ENCODE measurements at regions not wholly inside any gene's neighbourhood (a gene's known extent, or its start where the extent isn't known, plus 50 kb on each side); places are given as distances from the start of the nearest gene placed in this dataset.

GRCh38 chr7:65317372-65317771, 56.3 kb upstream of the ZNF92 start:
- no peaks in the 10 kb centered on the region for H3K36me3 ChIP-seq (ENCODE audit: control insufficient read depth, insufficient read depth, low read length)
- no peak for TF ChIP-seq CTCF (IDR thresholded peaks at IDR 0.05; ENCODE audit: insufficient read depth, low read length, poor library complexity, severe bottlenecking)
- H3K4me3 ChIP-seq (replicated peaks; ENCODE audit: low read depth, low read length): no peak overlapping the region
- no peaks in the 10 kb centered on the region for H3K27me3 ChIP-seq (replicated peaks; ENCODE audit: control insufficient read depth, insufficient read depth, low read length)
- DNase-seq (ENCODE audit: extremely low read depth, insufficient read length): no peak

- H3K36me3 ChIP-seq (ENCODE audit: control insufficient read depth, insufficient read depth, low read length): no peaks in the 10 kb centered on the region; the same call in 1 of the 2 replicates
- no peak for TF ChIP-seq CTCF (IDR thresholded peaks at IDR 0.05; ENCODE audit: insufficient read depth, low read length, poor library complexity, severe bottlenecking)
- H3K27me3 ChIP-seq (replicated peaks; ENCODE audit: control insufficient read depth, insufficient read depth, low read length): no peaks in the 10 kb centered on the region
- no peak overlapping the region for H3K4me3 ChIP-seq (replicated peaks; ENCODE audit: low read depth, low read length)
- DNase-seq (ENCODE audit: extremely low read depth, insufficient read length): no peak
Observed at GRCh38 chr7:65310761-65311160, 62.9 kb upstream of the ZNF92 start.

DNA sequence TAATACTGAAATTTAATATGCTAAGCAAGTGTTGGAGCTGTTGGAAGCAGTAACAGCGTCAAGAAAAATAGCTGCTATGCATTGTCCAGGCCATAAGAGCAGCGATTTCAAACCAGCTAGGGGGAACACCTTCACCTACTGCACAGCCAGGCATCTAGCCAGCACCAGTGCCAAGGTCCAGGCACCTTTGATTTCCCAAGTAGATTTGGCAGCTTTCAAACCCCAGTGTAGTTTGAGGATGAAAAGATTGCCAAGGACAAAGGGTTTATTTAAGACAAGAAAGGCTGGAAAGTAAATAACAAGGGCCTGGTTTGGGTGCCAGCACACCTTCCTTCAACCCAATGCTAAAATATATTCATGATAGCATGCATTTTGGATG, 65.4 kb upstream of the ZNF92 start:
- Histone ChIP-seq H3K4me3 (replicated peaks; ENCODE audit: low read depth, low read length) (no peak overlapping the region), H3K27me3 (replicated peaks; ENCODE audit: control insufficient read depth, insufficient read depth, low read length) (no peaks in the 10 kb centered on the region), H3K36me3 (ENCODE audit: control insufficient read depth, insufficient read depth, low read length) (no peaks in the 10 kb centered on the region; the same call in 1 of the 2 replicates)
- DNase-seq (ENCODE audit: extremely low read depth, insufficient read length): no peak
- TF ChIP-seq CTCF (IDR thresholded peaks at IDR 0.05; ENCODE audit: insufficient read depth, low read length, poor library complexity, severe bottlenecking): no peak

DNA sequence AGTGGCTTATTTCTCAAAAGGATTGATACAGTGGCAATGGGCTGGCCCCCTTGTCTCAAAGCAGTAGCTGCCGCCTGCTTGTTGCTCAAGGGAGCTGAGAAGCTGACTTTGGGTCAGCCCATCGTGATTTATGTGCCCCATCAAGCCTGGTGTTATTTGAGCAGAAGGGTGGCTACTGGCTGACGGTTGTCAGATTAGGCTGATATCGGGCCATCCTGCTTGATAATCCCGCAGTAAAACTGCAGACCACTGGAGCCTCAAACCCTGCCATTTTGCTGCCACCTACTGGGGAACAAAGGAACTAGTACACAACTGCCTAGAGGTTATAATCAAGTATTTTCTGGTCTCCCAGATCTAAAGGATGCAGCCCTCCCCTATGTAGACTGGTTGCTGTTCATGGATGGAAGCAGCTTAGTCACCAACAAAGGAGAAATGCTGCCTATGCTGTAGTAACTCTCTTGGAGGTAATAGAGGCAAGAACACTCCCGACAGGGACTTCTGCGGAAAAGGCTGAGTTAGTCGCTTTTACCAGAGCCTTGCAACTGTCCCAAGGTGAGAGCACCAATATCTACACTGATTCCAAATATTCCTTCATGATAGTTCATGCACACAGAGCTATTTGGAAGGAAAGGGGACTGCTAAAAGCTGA, 65.9 kb upstream of the ZNF92 start:
- H3K36me3 ChIP-seq (ENCODE audit: control insufficient read depth, insufficient read depth, low read length): no peaks in the 10 kb centered on the region; the same call in 1 of the 2 replicates
- H3K4me3 ChIP-seq (replicated peaks; ENCODE audit: low read depth, low read length): no peak overlapping the region
- DNase-seq (ENCODE audit: extremely low read depth, insufficient read length): peak; percentile 4
- H3K27me3 ChIP-seq (replicated peaks; ENCODE audit: control insufficient read depth, insufficient read depth, low read length): no peaks in the 10 kb centered on the region
- peak; percentile 78 for TF ChIP-seq CTCF (IDR thresholded peaks at IDR 0.05; ENCODE audit: insufficient read depth, low read length, poor library complexity, severe bottlenecking)

DNA sequence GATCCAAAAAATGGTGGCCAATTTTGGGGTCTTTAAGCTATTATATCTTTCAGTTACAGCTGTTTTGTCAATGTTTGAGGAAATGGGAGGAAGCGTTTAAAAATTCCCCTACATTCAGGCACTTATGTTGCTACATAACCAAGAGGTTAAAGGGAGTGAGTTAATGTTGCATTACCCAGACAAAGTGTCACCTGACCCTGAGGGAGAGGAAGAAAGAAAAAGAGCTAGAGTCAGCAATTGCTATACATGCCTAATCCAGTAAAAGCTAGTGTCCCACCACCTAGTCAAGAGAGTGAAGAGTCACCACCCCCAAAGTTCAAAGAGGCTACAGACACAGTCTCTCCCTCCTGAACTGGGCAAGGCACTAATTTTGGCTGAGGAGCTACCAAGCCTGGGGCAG, 69.5 kb upstream of the ZNF92 start:
- TF ChIP-seq CTCF (IDR thresholded peaks at IDR 0.05; ENCODE audit: insufficient read depth, low read length, poor library complexity, severe bottlenecking): no peak
- H3K4me3 ChIP-seq (replicated peaks; ENCODE audit: low read depth, low read length): no peak overlapping the region
- H3K36me3 ChIP-seq (ENCODE audit: control insufficient read depth, insufficient read depth, low read length): no peaks in the 10 kb centered on the region
- DNase-seq (ENCODE audit: extremely low read depth, insufficient read length): no peak
- no peaks in the 10 kb centered on the region for H3K27me3 ChIP-seq (replicated peaks; ENCODE audit: control insufficient read depth, insufficient read depth, low read length)

DNA sequence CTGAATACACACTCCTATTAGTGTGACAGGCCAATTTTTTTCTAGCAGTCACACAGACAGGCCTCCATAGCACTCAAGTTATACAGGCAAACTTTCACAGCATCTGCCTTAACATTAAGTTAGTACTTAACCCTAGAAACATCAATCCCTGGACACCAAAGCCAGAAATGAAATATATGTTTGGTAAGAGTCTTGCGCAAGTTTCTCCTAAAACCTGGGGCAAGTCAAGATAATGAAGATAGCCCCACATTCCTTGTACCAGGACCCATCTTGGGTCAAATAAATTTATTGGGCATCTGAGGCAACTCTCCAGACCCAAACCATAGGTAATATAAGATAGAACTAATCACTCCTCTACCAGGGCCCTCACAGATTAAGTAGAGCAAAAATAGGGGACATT, 70.8 kb upstream of the ZNF92 start:
- TF ChIP-seq CTCF (IDR thresholded peaks at IDR 0.05; ENCODE audit: insufficient read depth, low read length, poor library complexity, severe bottlenecking): no peak
- no peak for DNase-seq (ENCODE audit: extremely low read depth, insufficient read length)
- Histone ChIP-seq H3K4me3 (replicated peaks; ENCODE audit: low read depth, low read length) (no peak overlapping the region), H3K27me3 (replicated peaks; ENCODE audit: control insufficient read depth, insufficient read depth, low read length) (no peaks in the 10 kb centered on the region), H3K36me3 (ENCODE audit: control insufficient read depth, insufficient read depth, low read length) (no peaks in the 10 kb centered on the region)
